ENCODE measurements at regions not wholly inside any gene's neighbourhood (a gene's known extent, or its start where the extent isn't known, plus 50 kb on each side); places are given as distances from the start of the nearest gene placed in this dataset.
"Not testable (repeated sequence)": the region's sequence is repeated elsewhere in the genome, so short reads cannot be mapped to it uniquely, and the experiment has no call there.

DNA sequence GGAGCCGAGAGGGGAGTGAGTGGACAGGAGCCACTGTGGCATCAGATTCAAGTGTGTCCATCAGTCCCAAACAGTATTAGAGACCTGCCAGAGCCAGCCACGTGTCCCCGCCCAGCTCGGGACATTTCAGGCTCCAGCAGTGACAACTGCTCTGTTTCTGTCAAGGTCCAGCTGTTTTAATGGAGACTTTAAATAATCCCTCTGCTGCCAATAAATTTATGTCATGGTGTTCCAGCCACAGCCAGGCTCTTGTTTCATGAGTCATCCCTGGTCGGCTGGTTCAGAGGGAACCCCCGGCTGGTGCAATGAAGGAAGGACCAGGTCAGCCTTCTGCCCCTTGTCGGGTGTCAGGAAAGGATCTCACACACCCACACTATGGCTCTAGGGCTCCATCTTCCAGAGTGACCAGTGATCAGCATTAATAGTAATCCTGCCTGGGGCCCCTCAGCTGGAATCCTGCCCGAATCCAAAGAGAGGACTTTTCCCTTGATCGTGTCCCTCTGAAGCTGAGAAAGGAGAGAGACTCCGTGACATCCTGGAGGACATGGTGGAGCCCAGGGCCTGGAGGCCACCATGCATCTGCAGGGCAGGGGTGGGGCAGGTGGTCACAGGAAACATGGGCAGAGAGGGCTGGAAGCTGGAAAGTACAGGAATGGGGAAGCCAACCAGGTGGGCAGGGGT, 197.3 kb downstream of the MATN1 start:
- DNase-seq, result no peak

DNA sequence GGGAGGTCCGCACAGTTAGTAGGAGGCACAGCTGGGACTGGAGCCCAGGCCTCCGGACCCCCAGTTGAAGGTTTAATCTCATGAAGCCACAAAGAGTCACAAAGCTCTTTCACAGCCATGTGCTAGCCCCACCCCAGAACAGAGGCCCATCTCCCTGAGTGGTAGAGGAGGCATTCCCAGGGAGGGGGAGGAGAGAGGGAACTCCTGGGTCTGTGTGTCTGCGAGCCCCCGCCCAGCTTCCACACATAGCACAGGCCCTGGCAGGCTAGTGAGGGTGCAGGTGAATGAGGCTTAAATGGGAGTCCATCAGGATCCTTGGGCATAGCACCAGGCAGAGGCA, 197.8 kb downstream of the MATN1 start:
- DNase-seq, result no peak

- no peak for DNase-seq
Measured at GRCh38 chr1:30524840-30525617, 198.4 kb downstream of the MATN1 start.

DNA sequence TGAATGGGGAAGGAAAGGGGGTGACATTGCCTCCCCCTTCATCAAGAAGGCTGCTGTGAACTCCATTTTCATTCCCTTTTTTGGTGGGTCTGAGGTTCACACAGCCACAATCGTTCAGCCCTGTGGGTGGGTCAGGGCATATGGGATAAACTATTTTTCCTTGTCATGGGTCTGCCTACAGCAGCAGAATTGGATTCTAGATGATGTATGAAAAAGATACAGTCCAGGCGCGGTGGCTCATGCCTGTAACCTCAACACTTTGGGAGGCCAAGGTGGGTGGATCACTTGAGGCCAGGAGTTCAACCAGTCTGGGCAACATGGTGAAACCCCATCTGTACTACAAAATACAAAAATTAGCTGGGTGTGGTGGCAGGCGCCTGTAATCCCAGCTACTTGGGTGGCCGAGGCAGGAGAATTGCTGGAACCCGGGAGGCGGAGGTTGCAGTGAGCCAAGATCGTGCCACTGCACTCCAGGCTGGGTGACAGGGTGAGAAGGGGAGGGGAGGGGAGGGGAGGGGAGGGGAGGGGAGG, 199.3 kb downstream of the MATN1 start:
- DNase-seq, result not testable (repeated sequence)

- DNase-seq, result no peak
Measured at GRCh38 chr1:30523055-30524020, 200.0 kb downstream of the MATN1 start.

DNA sequence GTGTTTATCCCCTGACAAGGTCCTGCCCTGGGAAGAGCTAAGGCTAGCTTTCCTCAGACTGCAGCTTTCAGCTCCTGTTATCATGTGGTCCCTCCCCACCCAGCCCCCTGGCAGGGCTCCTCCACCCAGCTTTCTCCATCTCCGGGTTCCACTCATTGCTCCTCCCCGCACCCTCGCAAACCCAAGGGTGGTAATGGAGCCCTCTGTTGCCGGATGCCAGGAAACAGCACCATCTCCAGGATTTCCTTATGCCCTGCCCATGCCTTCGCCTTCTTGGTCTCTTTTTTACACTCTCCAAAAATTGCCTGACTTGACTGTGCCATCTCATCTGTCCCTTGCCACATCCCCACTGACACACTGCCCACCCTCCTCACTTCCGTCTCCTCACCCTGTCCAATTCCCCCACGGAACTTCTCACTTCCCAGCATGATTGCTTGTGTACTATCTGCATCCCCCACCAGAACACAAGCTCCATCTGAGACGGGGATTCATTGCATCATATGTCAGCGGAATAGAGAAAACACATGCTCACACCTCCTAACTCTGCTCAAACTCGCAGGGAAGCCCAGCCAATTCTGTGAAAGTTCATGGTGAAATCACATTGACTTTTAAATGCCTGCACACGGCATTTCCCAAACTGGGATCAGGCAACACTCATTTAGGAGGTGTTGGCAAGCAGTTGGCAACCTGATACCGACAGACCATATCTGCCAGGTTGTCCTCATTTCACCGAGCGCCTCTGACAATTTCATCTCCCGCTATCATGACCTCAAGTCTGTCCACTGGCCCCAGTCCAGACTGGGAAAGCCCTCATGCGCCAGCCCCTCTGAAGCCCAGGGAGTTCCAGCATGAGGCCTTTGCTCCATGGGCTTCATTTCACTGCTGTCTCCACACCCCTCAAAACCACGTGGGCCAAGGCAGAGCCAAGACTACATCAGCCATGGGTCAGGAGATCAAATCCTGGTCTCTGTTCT, 201.1 kb downstream of the MATN1 start:
- DNase-seq, result no peak

DNA sequence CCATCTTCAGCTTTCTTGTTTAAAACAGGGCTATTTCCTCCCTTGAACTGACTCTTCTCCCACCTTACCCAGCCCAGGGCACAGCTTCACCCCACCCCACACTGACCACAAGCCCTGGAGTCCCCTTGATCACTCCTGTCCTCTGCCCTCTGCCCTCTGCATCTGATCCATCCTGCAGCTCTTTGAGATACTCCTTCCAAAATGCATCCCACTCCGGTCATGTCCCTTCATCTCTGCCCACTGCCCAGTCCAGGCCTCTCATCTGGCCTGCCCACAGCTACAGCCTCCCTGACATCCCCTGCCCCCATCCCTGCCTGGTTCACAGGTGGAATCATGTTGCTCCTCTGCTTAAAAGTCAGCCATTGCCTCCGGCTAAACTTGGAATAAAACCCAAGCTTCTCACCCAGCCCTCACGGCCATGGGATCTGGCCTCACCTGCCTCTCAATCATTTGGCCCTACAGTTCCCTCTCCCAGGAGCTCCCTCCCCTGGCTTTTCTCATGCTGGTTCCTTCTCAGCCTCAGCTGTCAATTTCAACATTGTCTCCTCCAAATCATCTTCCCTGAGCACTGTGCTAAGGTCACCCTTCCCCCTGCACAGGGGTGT, 202.0 kb downstream of the MATN1 start:
- DNase-seq, result no peak

DNA sequence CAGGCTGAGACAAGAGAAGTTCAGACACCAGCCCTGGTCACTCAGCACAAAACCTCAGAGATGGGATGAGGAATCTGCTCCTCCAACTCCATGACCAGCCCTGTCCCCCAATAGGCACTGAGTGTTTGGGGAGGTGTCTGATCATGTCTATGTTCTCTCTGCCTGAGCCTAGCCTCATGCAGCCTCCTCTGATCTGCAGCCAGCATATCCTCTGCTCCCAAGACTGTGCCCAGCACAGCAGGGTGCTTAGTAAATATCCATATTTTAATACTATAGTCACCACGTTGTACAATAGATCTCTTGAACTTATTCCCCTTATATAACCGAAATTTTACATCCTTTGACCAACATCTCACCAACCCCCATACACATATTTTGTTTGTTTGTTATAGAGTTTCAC, 202.9 kb downstream of the MATN1 start:
- DNase-seq, result no peak

- DNase-seq, result no peak
Measured at GRCh38 chr1:30519201-30519763, 204.1 kb downstream of the MATN1 start.

DNA sequence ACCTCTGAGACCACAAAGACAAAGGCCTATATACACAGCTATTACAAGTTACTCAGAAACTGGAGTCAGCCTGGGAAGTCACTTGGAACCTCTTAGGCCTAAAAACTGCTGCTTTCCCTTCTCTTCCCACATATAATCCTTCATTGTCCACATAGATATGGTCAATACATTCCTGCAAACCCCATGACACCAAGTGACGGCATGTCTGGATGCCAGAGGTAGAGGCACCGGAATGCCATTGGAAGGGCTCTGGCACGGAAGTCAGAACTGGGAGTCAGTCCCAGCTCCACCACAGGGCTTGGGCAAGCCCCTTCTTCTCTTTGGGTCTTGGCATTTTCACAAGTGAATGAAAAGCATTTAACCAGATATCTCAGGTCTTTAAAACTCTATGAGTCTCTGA, 204.7 kb downstream of the MATN1 start:
- DNase-seq, result no peak

DNA sequence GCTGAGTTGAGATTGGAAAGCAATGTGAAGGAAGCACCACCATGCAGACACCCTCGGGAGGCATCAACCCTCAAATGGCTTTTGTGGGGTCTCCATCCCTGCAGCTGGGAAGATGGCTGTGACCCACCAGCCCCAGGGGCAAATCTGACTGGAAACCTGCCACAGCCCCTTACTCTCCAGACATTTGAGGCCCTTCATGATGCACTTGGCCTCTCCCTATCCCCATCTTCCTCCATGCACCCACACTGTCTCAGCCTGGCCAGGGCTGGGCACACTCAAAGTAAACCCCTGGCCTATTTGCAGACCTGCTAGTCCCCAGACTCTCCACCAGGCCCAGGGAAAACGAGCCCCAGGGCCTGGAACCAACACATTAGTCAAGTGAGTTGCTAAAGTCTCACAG, 205.2 kb downstream of the MATN1 start:
- DNase-seq, result no peak

GRCh38 chr1:30517666-30518065, 205.7 kb downstream of the MATN1 start:
- DNase-seq, result not testable (repeated sequence)

DNA sequence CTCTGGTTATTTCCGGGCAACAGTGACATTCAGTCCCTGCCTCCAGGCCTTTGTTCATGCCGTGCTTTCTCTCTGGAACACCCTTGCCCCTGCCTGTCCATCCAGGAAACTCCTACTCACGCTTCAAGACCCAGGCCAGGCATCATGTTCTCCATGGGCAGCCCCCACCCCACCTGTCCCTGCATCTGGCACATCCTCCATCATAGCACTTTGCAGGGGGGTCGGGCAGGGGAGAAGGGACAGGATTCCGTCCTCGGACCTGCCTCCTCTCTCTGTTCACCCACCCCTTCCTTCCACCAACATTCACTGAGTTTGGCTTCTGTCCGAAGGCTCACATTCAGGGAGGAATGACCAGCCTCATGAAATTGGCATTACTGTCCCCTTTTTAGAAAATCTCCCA, 206.1 kb downstream of the MATN1 start:
- DNase-seq, result not testable (repeated sequence)

- DNase-seq, result no peak
Measured at GRCh38 chr1:30516485-30516858, 206.9 kb downstream of the MATN1 start.

DNA sequence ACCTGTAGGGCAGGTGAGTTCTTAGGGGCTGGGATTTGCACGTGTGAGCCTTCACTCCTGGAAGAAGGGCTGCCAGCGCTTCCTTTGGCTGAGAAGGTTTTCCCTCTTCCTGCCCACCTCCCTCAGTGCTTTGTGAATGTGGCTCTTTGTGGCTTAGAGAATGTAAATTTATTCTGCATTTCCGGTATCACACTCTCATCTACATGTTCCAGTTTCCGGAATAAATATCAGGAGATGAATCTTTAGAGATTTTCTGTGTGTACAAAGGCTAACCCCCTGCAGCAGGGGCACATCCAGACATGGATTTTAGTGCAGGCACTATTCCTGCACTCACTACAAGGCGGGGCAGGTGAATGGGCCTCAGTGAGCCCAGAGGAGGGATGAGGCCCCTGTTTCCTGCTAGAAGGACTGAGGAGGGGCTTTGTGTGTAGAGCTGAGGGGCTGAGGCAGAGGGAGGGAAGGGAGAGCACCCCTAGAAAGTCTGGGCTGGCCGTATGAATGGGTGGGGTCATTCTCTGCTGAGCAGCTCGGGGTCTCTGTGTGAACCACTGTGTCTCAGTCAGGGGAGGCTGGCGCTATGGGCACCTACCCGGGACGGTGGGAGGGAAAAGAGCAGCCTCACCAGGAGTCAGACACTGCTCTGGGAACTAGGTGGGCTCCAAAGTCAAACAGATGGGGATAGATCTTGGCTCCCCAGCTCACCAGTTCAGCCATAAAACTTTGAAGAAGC, 207.5 kb downstream of the MATN1 start:
- no peak for DNase-seq

- DNase-seq, result no peak
Measured at GRCh38 chr1:30514945-30515344, 208.4 kb downstream of the MATN1 start.

GRCh38 chr1:30514137-30514654, 209.2 kb downstream of the MATN1 start:
- no peak for DNase-seq

DNA sequence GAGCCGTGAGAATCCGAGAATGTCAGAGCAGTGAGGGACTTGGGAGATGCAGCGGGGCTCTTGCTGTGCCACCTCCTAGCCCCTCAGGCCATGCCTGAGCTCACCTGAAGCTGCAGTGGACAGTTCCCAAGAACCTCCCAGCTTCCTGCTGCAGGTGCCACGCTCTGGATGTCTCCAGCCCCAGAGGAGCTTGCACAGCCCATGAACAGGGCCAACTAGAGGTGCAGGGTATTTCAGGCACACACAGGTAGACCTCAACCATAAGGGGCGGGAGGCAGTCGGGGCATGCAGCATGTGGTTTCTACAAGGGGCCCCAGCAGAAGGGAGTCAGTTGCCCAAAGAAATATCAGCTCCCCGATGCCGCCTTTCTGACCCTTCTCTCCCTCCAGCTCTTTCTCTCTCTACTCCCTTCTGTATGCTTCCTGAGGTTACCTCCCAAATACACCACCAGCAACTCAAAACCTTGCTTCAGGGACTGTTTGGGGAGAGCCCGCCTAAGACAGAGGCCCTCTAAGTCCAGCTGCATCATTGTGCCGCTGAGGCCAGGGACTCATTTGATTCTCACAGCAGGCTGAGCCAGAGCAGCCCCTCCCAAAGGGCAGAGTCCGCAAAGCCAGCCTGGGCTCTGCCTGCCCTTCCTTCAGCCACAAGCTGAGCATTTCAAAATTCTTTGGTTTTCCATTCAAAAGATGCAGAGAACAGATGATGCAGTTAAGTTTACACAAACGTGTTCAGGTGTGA, 209.8 kb downstream of the MATN1 start:
- DNase-seq, result no peak

DNA sequence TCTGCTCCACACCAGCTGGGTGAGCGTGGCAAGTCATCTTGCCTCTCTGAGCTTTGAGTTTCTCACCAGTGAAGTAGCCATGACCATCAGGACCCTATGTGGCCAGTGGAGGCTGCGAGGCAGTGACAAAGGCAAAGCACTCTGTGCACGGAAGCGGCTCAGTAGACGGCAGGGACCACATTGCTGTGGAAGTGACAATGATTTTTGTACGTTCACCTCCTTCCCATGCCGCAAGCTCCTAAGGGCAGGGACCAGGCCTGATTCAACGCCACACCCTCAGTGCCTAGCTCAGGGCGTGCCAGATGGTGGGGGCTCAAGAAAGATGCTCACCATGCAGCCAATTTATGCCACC, 210.5 kb downstream of the MATN1 start:
- DNase-seq, result no peak

Data from activated T-cell treated with anti-CD3 and anti-CD28 coated beads, Interleukin-2, amount 50 U/mL, for 48 hours (primary cell).